HG03039 (cell line): ENCODE measurements at regions not wholly inside any gene's neighbourhood (a gene's known extent, or its start where the extent isn't known, plus 50 kb on each side); places are given as distances from the start of the nearest gene placed in this dataset.
"Not testable (repeated sequence)": the region's sequence is repeated elsewhere in the genome, so short reads cannot be mapped to it uniquely, and the experiment has no call there.

Experiments used
- ATAC-seq: cut with Tn5 transposase; IDR thresholded peaks from one replicate; pipeline ENCODE4 v1.9.1; 2021; ENCODE audit warnings: mild to moderate bottlenecking, moderate library complexity; ENCODE audit not compliant: unreplicated experiment

- no peak for ATAC-seq
Measured at GRCh38 chr13:68540244-68540643, 1310.1 kb upstream of the PCDH9 start.

GRCh38 chr13:68535329-68535728 lies 1305.2 kb upstream of the PCDH9 start:
- peak; percentile 76 for ATAC-seq

- not testable (repeated sequence) for ATAC-seq
Measured at GRCh38 chr13:68527167-68527566, 1297.0 kb upstream of the PCDH9 start.

GRCh38 chr13:68523838-68524424 lies 1293.8 kb upstream of the PCDH9 start:
- ATAC-seq = no peak

- ATAC-seq = no peak
Measured at GRCh38 chr13:68522184-68522583, 1292.0 kb upstream of the PCDH9 start.

GRCh38 chr13:68509734-68510621 lies 1279.8 kb upstream of the PCDH9 start:
- peak; percentile 63 for ATAC-seq

GRCh38 chr13:68506888-68507551 lies 1276.9 kb upstream of the PCDH9 start:
- ATAC-seq = no peak

- no peak for ATAC-seq
Measured at GRCh38 chr13:68490594-68490993, 1260.5 kb upstream of the PCDH9 start.

GRCh38 chr13:68481130-68481529 lies 1251.0 kb upstream of the PCDH9 start:
- no peak for ATAC-seq

GRCh38 chr13:68473834-68474326 lies 1243.7 kb upstream of the PCDH9 start:
- no peak for ATAC-seq

GRCh38 chr13:68467160-68467559 lies 1237.0 kb upstream of the PCDH9 start:
- no peak for ATAC-seq

GRCh38 chr13:68440874-68441273 lies 1210.7 kb upstream of the PCDH9 start:
- no peak for ATAC-seq

- no peak for ATAC-seq
Measured at GRCh38 chr13:68439817-68440216, 1209.7 kb upstream of the PCDH9 start.

GRCh38 chr13:68428292-68428691 lies 1198.2 kb upstream of the PCDH9 start:
- ATAC-seq = no peak

- no peak for ATAC-seq
Measured at GRCh38 chr13:68417801-68418200, 1187.7 kb upstream of the PCDH9 start.

GRCh38 chr13:68410007-68410406 lies 1179.9 kb upstream of the PCDH9 start:
- no peak for ATAC-seq

GRCh38 chr13:68390987-68391386 lies 1160.9 kb upstream of the PCDH9 start:
- ATAC-seq = no peak

GRCh38 chr13:68386808-68387207 lies 1156.7 kb upstream of the PCDH9 start:
- no peak for ATAC-seq

GRCh38 chr13:68380041-68380973 lies 1150.2 kb upstream of the PCDH9 start:
- ATAC-seq = no peak

- ATAC-seq = no peak
Measured at GRCh38 chr13:68378294-68378693, 1148.2 kb upstream of the PCDH9 start.

- ATAC-seq = no peak
Measured at GRCh38 chr13:68375004-68375403, 1144.9 kb upstream of the PCDH9 start.
